ENCODE measurements at regions not wholly inside any gene's neighbourhood (a gene's known extent, or its start where the extent isn't known, plus 50 kb on each side); places are given as distances from the start of the nearest gene placed in this dataset.

- TF ChIP-seq CTCF (IDR thresholded peaks at IDR 0.05), result no peak
- no peak for TF ChIP-seq REST (IDR thresholded peaks at IDR 0.05; ENCODE audit: insufficient read depth in 1 of 2, low read depth in 2 of 2, low read length in 1 of 2)
Observed at GRCh38 chr11:39932966-39933365, 1526.5 kb downstream of the LRRC4C start.
